K562 (cell line): ENCODE measurements at regions not wholly inside any gene's neighbourhood (a gene's known extent, or its start where the extent isn't known, plus 50 kb on each side); places are given as distances from the start of the nearest gene placed in this dataset.

Experiments used
- ATAC-seq: fragments of 200-7000 bp; cut with Tn5 transposase; 3 replicates; pipeline ENCODE4 v1.9.1; 2020; ENCODE audit warnings: moderate library complexity
- BruUV-seq: library from RNA; stranded (reverse); fragments of 400-500 nt; replicated peaks from 2 replicates; lab custom pipeline; 2021; lab: Mats Ljungman, UMichigan
- CTCF ChIA-PET: fragments of 300-600 bp; formaldehyde crosslinking; extraction: SDS; loops from one replicate; lab custom pipeline; 2021; ENCODE audit warnings: low intra/inter-chr PET ratio; lab: Yijun Ruan, JAX
- POLR2A ChIA-PET: fragments of 300-600, 350-650 bp; sonication (Branson Sonifier 250); formaldehyde crosslinking; extraction: SDS; loops from one replicate; lab custom pipeline; 2021; ENCODE audit warnings: antibody characterized with exemption, inconsistent platforms; lab: Yijun Ruan, JAX
- DNase-seq, 4 experiments: peaks; one replicate each; pipeline versions ENCODE4 v3.0.0 to v3.0.0-alpha.2; 2011 to 2018; ENCODE audit warnings: low spot score in 3 of 4, mixed read lengths in 3 of 4; ENCODE audit errors: extremely low read depth in 1 of 4
- FAIRE-seq: peaks from 2 replicates; lab custom pipeline; 2011; peaks lifted over from hg19 to GRCh38; lab: Jason Lieb, UNC
- H2AFZ ChIP-seq: 2 replicates; pipeline ENCODE4 v1.6.0; 2011; ENCODE audit warnings: low read depth, low read length, control low read depth, inconsistent platforms
- H3K27ac ChIP-seq: fragments of 200-600 bp; 3 replicates; pipeline ENCODE4 v1.8.0; 2011; ENCODE audit warnings: low read depth, mild to moderate bottlenecking, control low read depth, inconsistent platforms, low read length, moderate library complexity, mixed read lengths; ENCODE audit errors: extremely low read depth
- H3K27me3 ChIP-seq, 2 experiments: fragments of 300-600 bp in 1 of 2; 2 replicates in 1 of 2; 3 replicates in 1 of 2; pipeline versions ENCODE4 v1.6.0 to v1.8.0; 2011; ENCODE audit warnings: inconsistent platforms in 2 of 2, low read length in 2 of 2, mild to moderate bottlenecking in 1 of 2, mixed read lengths in 1 of 2, moderate library complexity in 1 of 2; ENCODE audit not compliant: control insufficient read depth in 2 of 2, insufficient read depth in 2 of 2
- H3K36me3 ChIP-seq: fragments of 300-600 bp; 3 replicates; pipeline ENCODE4 v1.8.0; 2011; ENCODE audit warnings: mild to moderate bottlenecking, low read length, inconsistent platforms; ENCODE audit not compliant: control insufficient read depth, insufficient read depth
- H3K4me1 ChIP-seq, 2 experiments: fragments of 200-600 bp in 1 of 2; replicated peaks in 1 of 2; 2 replicates in 1 of 2; 3 replicates in 1 of 2; pipeline versions ENCODE4 v1.5.1 to v1.8.0; 2011; ENCODE audit warnings: inconsistent platforms in 2 of 2, low read length in 2 of 2, mild to moderate bottlenecking in 1 of 2, mixed read lengths in 1 of 2, moderate library complexity in 1 of 2; ENCODE audit not compliant: control insufficient read depth in 2 of 2, insufficient read depth in 2 of 2
- H3K4me2 ChIP-seq: 2 replicates; pipeline ENCODE4 v1.6.1; 2011; ENCODE audit warnings: low read length, control low read depth, inconsistent platforms, mixed read lengths; ENCODE audit not compliant: insufficient read depth
- H3K4me3 ChIP-seq: fragments of 200-600 bp; sonication (generic), shearing (Covaris generic); 2 replicates; pipeline ENCODE4 v1.5.1; 2016; ENCODE audit warnings: control low read depth, inconsistent platforms
- H3K79me2 ChIP-seq: fragments of 200-600 bp; 3 replicates; pipeline ENCODE4 v1.8.0; 2011; ENCODE audit warnings: low read length, inconsistent platforms; ENCODE audit not compliant: control insufficient read depth, insufficient read depth
- H3K9ac ChIP-seq, 2 experiments: 2 replicates each; pipeline versions ENCODE4 v1.6.0 to v1.6.1; 2011; ENCODE audit warnings: low read depth in 2 of 2, low read length in 2 of 2, control low read depth in 1 of 2, inconsistent platforms in 1 of 2, mild to moderate bottlenecking in 1 of 2, mixed read lengths in 1 of 2; ENCODE audit not compliant: insufficient read depth in 1 of 2
- H3K9me1 ChIP-seq: one replicate; pipeline ENCODE4 v1.6.0; 2011; ENCODE audit warnings: inconsistent platforms, mild to moderate bottlenecking, low read length, moderate library complexity; ENCODE audit not compliant: control insufficient read depth, insufficient read depth
- H3K9me3 ChIP-seq: replicated peaks from 2 replicates; pipeline ENCODE4 v1.5.1; 2011; ENCODE audit warnings: low read depth, low read length, inconsistent platforms; ENCODE audit not compliant: control insufficient read depth, insufficient read depth
- H4K20me1 ChIP-seq: replicated peaks from 2 replicates; pipeline ENCODE4 v1.6.1; 2011; ENCODE audit warnings: low read length, inconsistent platforms, mixed read lengths; ENCODE audit not compliant: control insufficient read depth, insufficient read depth
- CHD1 ChIP-seq: fragments of 200-600 bp; sonication (generic); IDR thresholded peaks from one replicate; pipeline ENCODE4 v1.6.1; 2012; ENCODE audit warnings: mild to moderate bottlenecking, moderate library complexity, low read length, inconsistent platforms
- GTF2F1 ChIP-seq: IDR thresholded peaks from 2 replicates; pipeline ENCODE4 v1.6.1; 2011; ENCODE audit warnings: low read depth, low read length, improper control_type of control experiment
- NFIX ChIP-seq: fragments of 250-450 bp; sonication (Bioruptor Pico); IDR thresholded peaks from 2 replicates; pipeline ENCODE4 v1.4.0; 2020; ENCODE audit warnings: low read depth, mild to moderate bottlenecking, moderate library complexity
- SREBF1 ChIP-seq: fragments of 150-350 bp; IDR thresholded peaks from 2 replicates; pipeline ENCODE4 v1.6.1; 2014; ENCODE audit warnings: antibody characterized with exemption, low read depth, low read length, borderline replicate concordance
- SRSF9 ChIP-seq: fragments of 200-400 bp; formaldehyde crosslinking; IDR thresholded peaks from 2 replicates; pipeline ENCODE4 v1.6.1; 2017; ENCODE audit warnings: low read depth, low read length, borderline replicate concordance
- TCF7L2 ChIP-seq: fragments of 150-350 bp; IDR thresholded peaks from 2 replicates; pipeline ENCODE4 v1.6.1; 2016; ENCODE audit warnings: low read depth, mild to moderate bottlenecking, low read length, moderate library complexity
- ZFX ChIP-seq: sonication (generic); formaldehyde crosslinking; IDR thresholded peaks from 2 replicates; pipeline ENCODE4 v1.8.0; 2022; ENCODE audit warnings: mild to moderate bottlenecking, missing genetic modification reagents, moderate library complexity
- ZNF518B ChIP-seq: fragments of 250-450 bp; sonication (Bioruptor Pico); IDR thresholded peaks from 2 replicates; pipeline ENCODE4 v1.5.0; 2021; ENCODE audit warnings: mild to moderate bottlenecking, moderate library complexity
- in situ Hi-C: fragments of 300-500 bp; cut with MboI; formaldehyde crosslinking; loops from 4 replicates; pipeline ENCODE4 v1.15.0; 2018; ENCODE audit warnings: inconsistent platforms, mixed read lengths
- intact Hi-C: fragments of 100-400 bp; cut with micrococcal nuclease; formaldehyde crosslinking; loops from 2 replicates; pipeline ENCODE4 v1.14.2; 2022
- TF ChIP-seq, protein P1 (sequence below): IDR thresholded peaks from 2 replicates; pipeline ENCODE4 v1.6.1; 2012; ENCODE audit warnings: low read depth, low read length, improper control_type of control experiment, borderline replicate concordance
- TF ChIP-seq, protein P2 (sequence below), 3 experiments: fragments of 200-800 bp in 1 of 3; fragments of 250-450 bp in 1 of 3; fragments of 450-650 bp in 1 of 3; sonication (Bioruptor Pico) in 1 of 3; sonication (Bioruptor generic) in 1 of 3; formaldehyde crosslinking in 1 of 3; IDR thresholded peaks; 2 replicates each; pipeline versions ENCODE4 v1.6.1 to v1.8.0; 2016 to 2022; ENCODE audit warnings: mild to moderate bottlenecking in 2 of 3, missing genetic modification characterization in 2 of 3, missing compliant biosample characterization in 1 of 3, moderate library complexity in 1 of 3
- TF ChIP-seq, protein P3 (sequence below): sonication (generic); formaldehyde crosslinking; IDR thresholded peaks from 2 replicates; pipeline ENCODE4 v1.8.0; 2022; ENCODE audit warnings: missing genetic modification reagents, mild to moderate bottlenecking, borderline replicate concordance

DNA sequence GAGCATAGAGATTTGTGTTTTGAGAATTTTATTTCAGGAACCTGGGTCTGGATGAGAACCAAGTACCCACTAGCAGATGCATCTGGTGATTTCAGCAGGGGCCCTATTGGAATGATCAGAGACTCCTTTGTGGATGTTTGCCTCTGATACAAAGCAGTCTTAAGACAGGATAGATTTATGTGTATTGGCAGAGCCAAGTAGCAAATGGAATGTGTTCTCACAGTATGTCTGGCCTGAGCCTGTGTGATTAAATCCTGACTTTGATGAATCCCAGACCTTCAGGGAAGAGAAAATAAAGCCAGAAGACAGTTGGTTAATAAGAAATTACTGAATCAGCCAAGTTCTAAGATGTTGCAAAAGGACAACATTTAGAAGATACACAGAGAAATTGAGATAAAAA, 755.5 kb upstream of the SEMA6D start:
- Histone ChIP-seq H3K9ac (no peak overlapping the region), H3K4me2 (no peak overlapping the region), H3K9me1 (no peaks in the 10 kb centered on the region), H3K36me3 (no peaks in the 10 kb centered on the region), H4K20me1 (no peaks in the 10 kb centered on the region), H3K9me3 (no peaks in the 10 kb centered on the region), H3K4me1 (no peaks in the 10 kb centered on the region), H3K4me3 (no peak overlapping the region), H3K27me3 (no peaks in the 10 kb centered on the region), H3K79me2 (no peaks in the 10 kb centered on the region), H3K27ac (no peak overlapping the region), H2AFZ (no peak overlapping the region)
- in situ Hi-C loops (no loop called here), intact Hi-C loops (no loop called here)
- no peak for DNase-seq
- no TSS peak for BruUV-seq
- ChIA-PET POLR2A (no interaction called here), CTCF (no interaction called here)
- TF ChIP-seq SREBF1, result no peak
- TF ChIP-seq, protein P1, sequence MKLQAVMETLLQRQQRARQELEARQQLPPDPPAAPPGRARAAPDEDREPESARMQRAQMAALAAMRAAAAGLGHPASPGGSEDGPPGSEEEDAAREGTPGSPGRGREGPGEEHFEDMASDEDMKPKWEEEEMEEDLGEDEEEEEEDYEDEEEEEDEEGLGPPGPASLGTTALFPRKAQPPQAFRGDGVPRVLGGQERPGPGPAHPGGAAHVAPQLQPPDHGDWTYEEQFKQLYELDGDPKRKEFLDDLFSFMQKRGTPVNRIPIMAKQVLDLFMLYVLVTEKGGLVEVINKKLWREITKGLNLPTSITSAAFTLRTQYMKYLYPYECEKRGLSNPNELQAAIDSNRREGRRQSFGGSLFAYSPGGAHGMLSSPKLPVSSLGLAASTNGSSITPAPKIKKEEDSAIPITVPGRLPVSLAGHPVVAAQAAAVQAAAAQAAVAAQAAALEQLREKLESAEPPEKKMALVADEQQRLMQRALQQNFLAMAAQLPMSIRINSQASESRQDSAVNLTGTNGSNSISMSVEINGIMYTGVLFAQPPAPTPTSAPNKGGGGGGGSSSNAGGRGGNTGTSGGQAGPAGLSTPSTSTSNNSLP, result no peak
- no peak for TF ChIP-seq ZNF518B (CRISPR knock-in tag)
- TF ChIP-seq SRSF9, result no peak
- TF ChIP-seq TCF7L2, result no peak
- TF ChIP-seq GTF2F1, result no peak
- TF ChIP-seq, protein P2, sequence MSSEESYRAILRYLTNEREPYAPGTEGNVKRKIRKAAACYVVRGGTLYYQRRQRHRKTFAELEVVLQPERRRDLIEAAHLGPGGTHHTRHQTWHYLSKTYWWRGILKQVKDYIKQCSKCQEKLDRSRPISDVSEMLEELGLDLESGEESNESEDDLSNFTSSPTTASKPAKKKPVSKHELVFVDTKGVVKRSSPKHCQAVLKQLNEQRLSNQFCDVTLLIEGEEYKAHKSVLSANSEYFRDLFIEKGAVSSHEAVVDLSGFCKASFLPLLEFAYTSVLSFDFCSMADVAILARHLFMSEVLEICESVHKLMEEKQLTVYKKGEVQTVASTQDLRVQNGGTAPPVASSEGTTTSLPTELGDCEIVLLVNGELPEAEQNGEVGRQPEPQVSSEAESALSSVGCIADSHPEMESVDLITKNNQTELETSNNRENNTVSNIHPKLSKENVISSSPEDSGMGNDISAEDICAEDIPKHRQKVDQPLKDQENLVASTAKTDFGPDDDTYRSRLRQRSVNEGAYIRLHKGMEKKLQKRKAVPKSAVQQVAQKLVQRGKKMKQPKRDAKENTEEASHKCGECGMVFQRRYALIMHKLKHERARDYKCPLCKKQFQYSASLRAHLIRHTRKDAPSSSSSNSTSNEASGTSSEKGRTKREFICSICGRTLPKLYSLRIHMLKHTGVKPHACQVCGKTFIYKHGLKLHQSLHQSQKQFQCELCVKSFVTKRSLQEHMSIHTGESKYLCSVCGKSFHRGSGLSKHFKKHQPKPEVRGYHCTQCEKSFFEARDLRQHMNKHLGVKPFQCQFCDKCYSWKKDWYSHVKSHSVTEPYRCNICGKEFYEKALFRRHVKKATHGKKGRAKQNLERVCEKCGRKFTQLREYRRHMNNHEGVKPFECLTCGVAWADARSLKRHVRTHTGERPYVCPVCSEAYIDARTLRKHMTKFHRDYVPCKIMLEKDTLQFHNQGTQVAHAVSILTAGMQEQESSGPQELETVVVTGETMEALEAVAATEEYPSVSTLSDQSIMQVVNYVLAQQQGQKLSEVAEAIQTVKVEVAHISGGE (CRISPR knock-in tag; IDR thresholded peaks at IDR 0.05), result no peak
- TF ChIP-seq, protein P3, sequence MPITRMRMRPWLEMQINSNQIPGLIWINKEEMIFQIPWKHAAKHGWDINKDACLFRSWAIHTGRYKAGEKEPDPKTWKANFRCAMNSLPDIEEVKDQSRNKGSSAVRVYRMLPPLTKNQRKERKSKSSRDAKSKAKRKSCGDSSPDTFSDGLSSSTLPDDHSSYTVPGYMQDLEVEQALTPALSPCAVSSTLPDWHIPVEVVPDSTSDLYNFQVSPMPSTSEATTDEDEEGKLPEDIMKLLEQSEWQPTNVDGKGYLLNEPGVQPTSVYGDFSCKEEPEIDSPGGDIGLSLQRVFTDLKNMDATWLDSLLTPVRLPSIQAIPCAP (CRISPR knock-in tag), result no peak
- TF ChIP-seq NFIX, result no peak
- no peak for TF ChIP-seq ZFX
- TF ChIP-seq CHD1, result no peak
- FAIRE-seq, result no peak
- ATAC-seq, result no peak
